PC-9 (cell line): ENCODE measurements at regions not wholly inside any gene's neighbourhood (a gene's known extent, or its start where the extent isn't known, plus 50 kb on each side); places are given as distances from the start of the nearest gene placed in this dataset.

Experiments used
- BruUV-seq: library from RNA; stranded (reverse); fragments of 400-500 nt; replicated peaks from 2 replicates; lab custom pipeline; 2021; lab: Mats Ljungman, UMichigan
- CTCF ChIA-PET: fragments of 300-600 bp; sonication (Branson Sonifier 250); formaldehyde crosslinking; loops from one replicate; lab custom pipeline; 2022; ENCODE audit warnings: antibody characterized with exemption; lab: Charles Lee
- POLR2A ChIA-PET: fragments of 300-600 bp; sonication (Branson Sonifier 250); formaldehyde crosslinking; loops from one replicate; lab custom pipeline; 2022; ENCODE audit warnings: antibody characterized with exemption; ENCODE audit not compliant: unreplicated experiment; lab: Charles Lee
- DNase-seq, 2 experiments: peaks; one replicate each; pipeline versions ENCODE4 v3.0.0 to v3.0.0-alpha.2; 2015 to 2022; ENCODE audit warnings: mixed read lengths in 1 of 2
- H2AFZ ChIP-seq: fragments of 200-600 bp; sonication (generic); 2 replicates; pipeline ENCODE4 v1.8.1; 2017; ENCODE audit warnings: antibody characterized with exemption
- H3F3A ChIP-seq: fragments of 200-600 bp; sonication (generic); 2 replicates; pipeline ENCODE4 v1.8.1; 2017; ENCODE audit warnings: antibody characterized with exemption, mild to moderate bottlenecking, low read depth; ENCODE audit not compliant: insufficient read depth
- H3K27ac ChIP-seq: fragments of 200-600 bp; sonication (generic); 2 replicates; pipeline ENCODE4 v1.6.1; 2016; ENCODE audit warnings: mixed run types
- H3K27me3 ChIP-seq: fragments of 200-600 bp; sonication (generic); 2 replicates; pipeline ENCODE4 v1.6.1; 2016; ENCODE audit warnings: low read depth, mixed run types; ENCODE audit not compliant: insufficient read depth
- H3K36me3 ChIP-seq: fragments of 200-600 bp; sonication (generic); 2 replicates; pipeline ENCODE4 v1.6.1; 2016; ENCODE audit warnings: low read depth, mixed run types
- H3K4me1 ChIP-seq: fragments of 200-600 bp; sonication (generic); replicated peaks from 2 replicates; pipeline ENCODE4 v1.6.1; 2016; ENCODE audit warnings: mixed run types; ENCODE audit not compliant: insufficient read depth
- H3K4me2 ChIP-seq: fragments of 200-600 bp; sonication (generic); 2 replicates; pipeline ENCODE4 v1.6.1; 2017; ENCODE audit warnings: mixed run types
- H3K4me3 ChIP-seq: fragments of 200-600 bp; sonication (generic); 2 replicates; pipeline ENCODE4 v1.6.1; 2016; ENCODE audit warnings: mixed run types
- H3K79me2 ChIP-seq: fragments of 200-600 bp; sonication (generic); 2 replicates; pipeline ENCODE4 v1.6.1; 2017; ENCODE audit warnings: low read depth, mixed run types
- H3K9me2 ChIP-seq: fragments of 200-600 bp; sonication (generic); 2 replicates; pipeline ENCODE4 v1.8.1; 2017; ENCODE audit warnings: mild to moderate bottlenecking; ENCODE audit not compliant: insufficient read depth
- H3K9me3 ChIP-seq: fragments of 200-600 bp; sonication (generic); 2 replicates; pipeline ENCODE4 v1.8.1; 2016; ENCODE audit warnings: low read depth; ENCODE audit not compliant: insufficient read depth
- H4K20me1 ChIP-seq: fragments of 200-600 bp; sonication (generic); 2 replicates; pipeline ENCODE4 v1.8.1; 2017; ENCODE audit not compliant: insufficient read depth
- EZH2 ChIP-seq: fragments of 200-600 bp; sonication (generic); IDR thresholded peaks from 2 replicates; pipeline ENCODE4 v1.8.0; 2017; ENCODE audit warnings: antibody characterized with exemption, low read depth
- intact Hi-C: fragments of 100-400 bp; cut with micrococcal nuclease; formaldehyde crosslinking; loops from one replicate; pipeline ENCODE4 v1.10.0; 2022; ENCODE audit not compliant: unreplicated experiment
- TF ChIP-seq, protein P1 (sequence below): fragments of 200-600 bp; sonication (generic); conservative IDR thresholded peaks from 2 replicates; pipeline ENCODE4 v1.6.1; 2017; ENCODE audit warnings: mixed run types, antibody characterized with exemption, mild to moderate bottlenecking, moderate library complexity

- TF ChIP-seq, protein P1, sequence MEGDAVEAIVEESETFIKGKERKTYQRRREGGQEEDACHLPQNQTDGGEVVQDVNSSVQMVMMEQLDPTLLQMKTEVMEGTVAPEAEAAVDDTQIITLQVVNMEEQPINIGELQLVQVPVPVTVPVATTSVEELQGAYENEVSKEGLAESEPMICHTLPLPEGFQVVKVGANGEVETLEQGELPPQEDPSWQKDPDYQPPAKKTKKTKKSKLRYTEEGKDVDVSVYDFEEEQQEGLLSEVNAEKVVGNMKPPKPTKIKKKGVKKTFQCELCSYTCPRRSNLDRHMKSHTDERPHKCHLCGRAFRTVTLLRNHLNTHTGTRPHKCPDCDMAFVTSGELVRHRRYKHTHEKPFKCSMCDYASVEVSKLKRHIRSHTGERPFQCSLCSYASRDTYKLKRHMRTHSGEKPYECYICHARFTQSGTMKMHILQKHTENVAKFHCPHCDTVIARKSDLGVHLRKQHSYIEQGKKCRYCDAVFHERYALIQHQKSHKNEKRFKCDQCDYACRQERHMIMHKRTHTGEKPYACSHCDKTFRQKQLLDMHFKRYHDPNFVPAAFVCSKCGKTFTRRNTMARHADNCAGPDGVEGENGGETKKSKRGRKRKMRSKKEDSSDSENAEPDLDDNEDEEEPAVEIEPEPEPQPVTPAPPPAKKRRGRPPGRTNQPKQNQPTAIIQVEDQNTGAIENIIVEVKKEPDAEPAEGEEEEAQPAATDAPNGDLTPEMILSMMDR, result no peak
- TF ChIP-seq EZH2, result no peak
- no peak overlapping the region for H2AFZ ChIP-seq
- no peaks in the 10 kb centered on the region for H3K4me1 ChIP-seq
- no peak for DNase-seq
- H3K27ac ChIP-seq, result no peak overlapping the region
- no peaks in the 10 kb centered on the region for H3K27me3 ChIP-seq
- ChIA-PET POLR2A (interaction anchor here (0.6 kb wide), 1 partner anchor 1614 kb away, joined by 3 read pairs; no protein-coding TSS in a partner anchor), CTCF (no interaction called here)
- intact Hi-C loops, result no loop called here
- H3K9me3 ChIP-seq, result peaks cover 3% of the 10 kb centered on the region; the same call in 1 of the 2 replicates
- no peaks in the 10 kb centered on the region for H3F3A ChIP-seq
- no peaks in the 10 kb centered on the region for H4K20me1 ChIP-seq
- no peaks in the 10 kb centered on the region for H3K79me2 ChIP-seq
- H3K36me3 ChIP-seq, result no peaks in the 10 kb centered on the region
- H3K4me2 ChIP-seq, result no peak overlapping the region
- BruUV-seq, result no TSS peak
- no peaks in the 10 kb centered on the region for H3K9me2 ChIP-seq
- H3K4me3 ChIP-seq, result no peak overlapping the region
Measured at GRCh38 chr12:24177889-24178288, 228.4 kb upstream of the SOX5 start.

- ChIA-PET CTCF (no interaction called here), POLR2A (no interaction called here)
- Histone ChIP-seq H3K27ac (no peak overlapping the region), H2AFZ (no peak overlapping the region), H3K27me3 (0 out of 2 replicates have a peak, but pooled peaks cover 6% of the 10 kb centered on the region), H4K20me1 (no peaks in the 10 kb centered on the region), H3K4me1 (no peaks in the 10 kb centered on the region), H3K9me3 (peaks cover 3% of the 10 kb centered on the region; the same call in 1 of the 2 replicates), H3F3A (no peaks in the 10 kb centered on the region), H3K4me2 (no peak overlapping the region), H3K79me2 (no peaks in the 10 kb centered on the region), H3K4me3 (no peak overlapping the region), H3K9me2 (0 out of 2 replicates have a peak, but pooled peaks cover 5% of the 10 kb centered on the region), H3K36me3 (no peaks in the 10 kb centered on the region)
- TF ChIP-seq EZH2, result no peak
- TF ChIP-seq, protein P1, result no peak
- BruUV-seq, result no TSS peak
- intact Hi-C loops, result no loop called here
- DNase-seq, result no peak
Measured at GRCh38 chr12:24175929-24176328, 226.5 kb upstream of the SOX5 start.

DNA sequence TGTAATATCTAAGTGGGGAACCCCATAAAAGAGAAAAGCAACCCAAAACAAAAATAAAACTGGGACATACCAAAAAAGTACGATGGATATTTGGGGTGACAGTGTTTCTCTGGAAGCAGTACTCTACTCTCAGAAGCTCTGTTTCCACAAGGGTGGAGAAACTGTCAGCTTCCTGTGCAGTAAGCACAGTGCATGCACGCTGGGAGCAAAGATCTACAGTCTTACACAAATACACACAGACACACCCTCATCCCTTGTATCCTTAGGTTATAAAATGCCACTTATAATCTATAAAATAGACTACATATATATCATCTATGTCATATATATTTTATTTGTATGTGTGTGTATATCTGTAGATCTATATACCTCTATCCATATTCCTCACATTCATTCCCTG is 225.8 kb upstream of the SOX5 start:
- Histone ChIP-seq H2AFZ (no peak overlapping the region), H4K20me1 (no peaks in the 10 kb centered on the region), H3K4me1 (no peaks in the 10 kb centered on the region), H3K4me2 (no peak overlapping the region), H3K27me3 (peaks cover 6% of the 10 kb centered on the region; the same call in 1 of the 2 replicates), H3K27ac (no peak overlapping the region), H3K79me2 (no peaks in the 10 kb centered on the region), H3F3A (no peaks in the 10 kb centered on the region), H3K9me3 (no peaks in the 10 kb centered on the region; the same call in 1 of the 2 replicates), H3K36me3 (no peaks in the 10 kb centered on the region), H3K9me2 (0 out of 2 replicates have a peak, but pooled peaks cover 5% of the 10 kb centered on the region), H3K4me3 (no peak overlapping the region)
- ChIA-PET POLR2A (no interaction called here), CTCF (no interaction called here)
- intact Hi-C loops, result no loop called here
- BruUV-seq, result no TSS peak
- no peak for TF ChIP-seq EZH2
- TF ChIP-seq, protein P1, result no peak
- DNase-seq, result no peak
